K562 (cell line): ENCODE measurements at regions not wholly inside any gene's neighbourhood (a gene's known extent, or its start where the extent isn't known, plus 50 kb on each side); places are given as distances from the start of the nearest gene placed in this dataset.

Source experiments
- ATAC-seq: fragments of 200-7000 bp; cut with Tn5 transposase; 3 replicates; pipeline ENCODE4 v1.9.1; 2020; ENCODE audit warnings: moderate library complexity
- BruUV-seq: library from RNA; stranded (reverse); fragments of 400-500 nt; replicated peaks from 2 replicates; lab custom pipeline; 2021; lab: Mats Ljungman, UMichigan
- CTCF ChIA-PET: fragments of 300-600 bp; formaldehyde crosslinking; extraction: SDS; loops from one replicate; lab custom pipeline; 2021; ENCODE audit warnings: low intra/inter-chr PET ratio; lab: Yijun Ruan, JAX
- POLR2A ChIA-PET: fragments of 300-600, 350-650 bp; sonication (Branson Sonifier 250); formaldehyde crosslinking; extraction: SDS; loops from one replicate; lab custom pipeline; 2021; ENCODE audit warnings: antibody characterized with exemption, inconsistent platforms; lab: Yijun Ruan, JAX
- DNase-seq, 4 experiments: peaks; one replicate each; pipeline versions ENCODE4 v3.0.0 to v3.0.0-alpha.2; 2011 to 2018; ENCODE audit warnings: low spot score in 3 of 4, mixed read lengths in 3 of 4; ENCODE audit errors: extremely low read depth in 1 of 4
- FAIRE-seq: peaks from 2 replicates; lab custom pipeline; 2011; peaks lifted over from hg19 to GRCh38; lab: Jason Lieb, UNC
- H2AFZ ChIP-seq: 2 replicates; pipeline ENCODE4 v1.6.0; 2011; ENCODE audit warnings: low read depth, low read length, control low read depth, inconsistent platforms
- H3K27ac ChIP-seq: fragments of 200-600 bp; 3 replicates; pipeline ENCODE4 v1.8.0; 2011; ENCODE audit warnings: low read depth, mild to moderate bottlenecking, control low read depth, inconsistent platforms, low read length, moderate library complexity, mixed read lengths; ENCODE audit errors: extremely low read depth
- H3K27me3 ChIP-seq, 2 experiments: fragments of 300-600 bp in 1 of 2; 2 replicates in 1 of 2; 3 replicates in 1 of 2; pipeline versions ENCODE4 v1.6.0 to v1.8.0; 2011; ENCODE audit warnings: inconsistent platforms in 2 of 2, low read length in 2 of 2, mild to moderate bottlenecking in 1 of 2, mixed read lengths in 1 of 2, moderate library complexity in 1 of 2; ENCODE audit not compliant: control insufficient read depth in 2 of 2, insufficient read depth in 2 of 2
- H3K36me3 ChIP-seq: fragments of 300-600 bp; 3 replicates; pipeline ENCODE4 v1.8.0; 2011; ENCODE audit warnings: mild to moderate bottlenecking, low read length, inconsistent platforms; ENCODE audit not compliant: control insufficient read depth, insufficient read depth
- H3K4me1 ChIP-seq, 2 experiments: fragments of 200-600 bp in 1 of 2; replicated peaks in 1 of 2; 2 replicates in 1 of 2; 3 replicates in 1 of 2; pipeline versions ENCODE4 v1.5.1 to v1.8.0; 2011; ENCODE audit warnings: inconsistent platforms in 2 of 2, low read length in 2 of 2, mild to moderate bottlenecking in 1 of 2, mixed read lengths in 1 of 2, moderate library complexity in 1 of 2; ENCODE audit not compliant: control insufficient read depth in 2 of 2, insufficient read depth in 2 of 2
- H3K4me2 ChIP-seq: 2 replicates; pipeline ENCODE4 v1.6.1; 2011; ENCODE audit warnings: low read length, control low read depth, inconsistent platforms, mixed read lengths; ENCODE audit not compliant: insufficient read depth
- H3K4me3 ChIP-seq: fragments of 200-600 bp; sonication (generic), shearing (Covaris generic); 2 replicates; pipeline ENCODE4 v1.5.1; 2016; ENCODE audit warnings: control low read depth, inconsistent platforms
- H3K79me2 ChIP-seq: fragments of 200-600 bp; 3 replicates; pipeline ENCODE4 v1.8.0; 2011; ENCODE audit warnings: low read length, inconsistent platforms; ENCODE audit not compliant: control insufficient read depth, insufficient read depth
- H3K9ac ChIP-seq, 2 experiments: 2 replicates each; pipeline versions ENCODE4 v1.6.0 to v1.6.1; 2011; ENCODE audit warnings: low read depth in 2 of 2, low read length in 2 of 2, control low read depth in 1 of 2, inconsistent platforms in 1 of 2, mild to moderate bottlenecking in 1 of 2, mixed read lengths in 1 of 2; ENCODE audit not compliant: insufficient read depth in 1 of 2
- H3K9me1 ChIP-seq: one replicate; pipeline ENCODE4 v1.6.0; 2011; ENCODE audit warnings: inconsistent platforms, mild to moderate bottlenecking, low read length, moderate library complexity; ENCODE audit not compliant: control insufficient read depth, insufficient read depth
- H3K9me3 ChIP-seq: replicated peaks from 2 replicates; pipeline ENCODE4 v1.5.1; 2011; ENCODE audit warnings: low read depth, low read length, inconsistent platforms; ENCODE audit not compliant: control insufficient read depth, insufficient read depth
- H4K20me1 ChIP-seq: replicated peaks from 2 replicates; pipeline ENCODE4 v1.6.1; 2011; ENCODE audit warnings: low read length, inconsistent platforms, mixed read lengths; ENCODE audit not compliant: control insufficient read depth, insufficient read depth
- CBX2 ChIP-seq: fragments of 200-600 bp; sonication (generic); IDR thresholded peaks from one replicate; pipeline ENCODE4 v1.6.1; 2012; ENCODE audit warnings: mild to moderate bottlenecking, low read length, inconsistent platforms; ENCODE audit not compliant: insufficient read depth, poor library complexity, severe bottlenecking
- HDGF ChIP-seq: fragments of 450-650 bp; IDR thresholded peaks from 2 replicates; pipeline ENCODE4 v1.6.1; 2016
- KAT7 ChIP-seq: sonication (generic); formaldehyde crosslinking; IDR thresholded peaks from 2 replicates; pipeline ENCODE4 v1.8.0; 2022; ENCODE audit warnings: missing genetic modification reagents, mild to moderate bottlenecking, borderline replicate concordance
- MCM2 ChIP-seq: fragments of 450-650 bp; IDR thresholded peaks from 2 replicates; pipeline ENCODE4 v1.6.1; 2017; ENCODE audit warnings: low read depth, mild to moderate bottlenecking
- MED1 ChIP-seq: sonication (generic); formaldehyde crosslinking; IDR thresholded peaks from 2 replicates; pipeline ENCODE4 v1.8.1; 2023; ENCODE audit warnings: missing genetic modification reagents, borderline replicate concordance
- SIN3A ChIP-seq, 2 experiments: fragments of 150-350 bp in 1 of 2; IDR thresholded peaks; 2 replicates each; pipeline ENCODE4 v1.6.1; 2011 to 2016; ENCODE audit warnings: borderline replicate concordance in 2 of 2, low read depth in 2 of 2, low read length in 2 of 2, mild to moderate bottlenecking in 2 of 2, moderate library complexity in 2 of 2; ENCODE audit not compliant: control insufficient read depth in 1 of 2
- ZKSCAN8 ChIP-seq: fragments of 200-800 bp; sonication (Bioruptor generic); IDR thresholded peaks from 2 replicates; pipeline ENCODE4 v1.6.1; 2016; ENCODE audit warnings: missing genetic modification characterization, missing compliant biosample characterization
- ZNF217 ChIP-seq: sonication (generic); formaldehyde crosslinking; IDR thresholded peaks from 2 replicates; pipeline ENCODE4 v1.8.0; 2022; ENCODE audit warnings: mild to moderate bottlenecking, missing genetic modification reagents
- WGBS: fragments of 100-300 bp; shearing (Covaris generic); methylation state at CpG from one replicate; pipeline ENCODE4 v1.1.6; 2016; ENCODE audit warnings: low coverage, mixed read lengths; ENCODE audit not compliant: insufficient coverage; ENCODE audit errors: missing lambda C conversion rate; 5-methylcytosine and 5-hydroxymethylcytosine counted together
- in situ Hi-C: fragments of 300-500 bp; cut with MboI; formaldehyde crosslinking; loops from 4 replicates; pipeline ENCODE4 v1.15.0; 2018; ENCODE audit warnings: inconsistent platforms, mixed read lengths
- intact Hi-C: fragments of 100-400 bp; cut with micrococcal nuclease; formaldehyde crosslinking; loops from 2 replicates; pipeline ENCODE4 v1.14.2; 2022
- TF ChIP-seq, protein P1 (sequence below): IDR thresholded peaks from 3 replicates; pipeline ENCODE4 v1.6.1; 2011; ENCODE audit warnings: borderline replicate concordance, mild to moderate bottlenecking; ENCODE audit not compliant: insufficient read length, insufficient read depth

DNA sequence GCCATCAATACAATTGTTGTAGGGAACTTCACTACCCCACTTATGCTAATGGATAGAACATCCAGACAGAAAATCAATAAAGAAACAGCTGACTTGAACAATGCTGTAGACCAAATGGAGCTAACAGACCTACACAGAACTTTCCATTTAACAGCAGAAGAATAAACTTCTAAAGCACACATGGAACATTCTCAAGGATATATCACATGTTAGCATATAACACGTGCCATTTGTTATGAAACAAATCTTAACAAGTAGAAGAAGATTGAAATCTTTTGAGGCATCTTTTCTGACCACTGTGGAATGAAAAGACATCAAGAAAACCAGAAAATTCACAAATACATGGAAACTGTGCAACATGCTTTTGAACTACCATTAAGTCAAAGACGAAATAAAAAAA lies 62.5 kb upstream of the RNU6-8 start (continued):
- TF ChIP-seq, protein P1, sequence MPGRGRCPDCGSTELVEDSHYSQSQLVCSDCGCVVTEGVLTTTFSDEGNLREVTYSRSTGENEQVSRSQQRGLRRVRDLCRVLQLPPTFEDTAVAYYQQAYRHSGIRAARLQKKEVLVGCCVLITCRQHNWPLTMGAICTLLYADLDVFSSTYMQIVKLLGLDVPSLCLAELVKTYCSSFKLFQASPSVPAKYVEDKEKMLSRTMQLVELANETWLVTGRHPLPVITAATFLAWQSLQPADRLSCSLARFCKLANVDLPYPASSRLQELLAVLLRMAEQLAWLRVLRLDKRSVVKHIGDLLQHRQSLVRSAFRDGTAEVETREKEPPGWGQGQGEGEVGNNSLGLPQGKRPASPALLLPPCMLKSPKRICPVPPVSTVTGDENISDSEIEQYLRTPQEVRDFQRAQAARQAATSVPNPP = no peak
- TF ChIP-seq SIN3A (IDR thresholded peaks at IDR 0.05; ENCODE audit: borderline replicate concordance in 2 of 2, control insufficient read depth in 1 of 2, low read depth in 2 of 2, low read length in 2 of 2) (no peak), ZNF217 (CRISPR knock-in tag) (no peak), KAT7 (CRISPR knock-in tag) (no peak), HDGF (no peak), MED1 (CRISPR knock-in tag) (no peak)

DNA sequence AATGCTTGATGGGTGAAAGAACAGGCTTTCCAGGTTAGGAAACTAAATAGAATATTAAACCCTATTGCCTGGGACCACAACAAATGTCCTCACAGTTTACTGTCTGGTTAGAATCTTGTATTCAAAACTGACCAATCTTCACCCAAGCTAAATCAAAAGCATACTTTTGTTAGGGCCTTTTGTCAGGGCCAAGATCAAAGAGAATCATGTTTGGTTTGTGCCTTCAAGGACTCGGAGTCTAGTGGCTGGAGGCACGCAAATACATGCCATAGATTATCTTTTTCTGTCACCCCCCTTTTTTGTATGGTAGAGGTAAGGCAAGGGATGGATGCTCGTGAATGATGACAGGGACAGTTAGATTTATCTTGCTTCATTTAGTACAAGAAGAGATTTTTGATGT lies 51.1 kb upstream of the AKAP6 start:
- WGBS = 3% methylated on average over 3 of the region's 3 CpGs
- in situ Hi-C loops = no loop called here
- Histone ChIP-seq H4K20me1 (no peaks in the 10 kb centered on the region), H3K27me3 (no peaks in the 10 kb centered on the region), H3K4me2 (no peak overlapping the region), H3K4me3 (no peak overlapping the region), H3K9me3 (no peaks in the 10 kb centered on the region), H3K36me3 (no peaks in the 10 kb centered on the region), H3K79me2 (no peaks in the 10 kb centered on the region), H3K27ac (no peak overlapping the region), H3K4me1 (no peaks in the 10 kb centered on the region), H3K9ac (no peak overlapping the region), H3K9me1 (no peaks in the 10 kb centered on the region), H2AFZ (no peak overlapping the region)
- no peak for DNase-seq
- ATAC-seq = no peak
- no TSS peak for BruUV-seq
- POLR2A ChIA-PET = no interaction called here
- no peak for TF ChIP-seq MCM2
- TF ChIP-seq ZKSCAN8 (CRISPR knock-in tag) = no peak
- no peak for TF ChIP-seq CBX2
- no peak for FAIRE-seq
- intact Hi-C loops = no loop called here
- CTCF ChIA-PET = no interaction called here
